ENCODE measurements at regions not wholly inside any gene's neighbourhood (a gene's known extent, or its start where the extent isn't known, plus 50 kb on each side); places are given as distances from the start of the nearest gene placed in this dataset.

DNA sequence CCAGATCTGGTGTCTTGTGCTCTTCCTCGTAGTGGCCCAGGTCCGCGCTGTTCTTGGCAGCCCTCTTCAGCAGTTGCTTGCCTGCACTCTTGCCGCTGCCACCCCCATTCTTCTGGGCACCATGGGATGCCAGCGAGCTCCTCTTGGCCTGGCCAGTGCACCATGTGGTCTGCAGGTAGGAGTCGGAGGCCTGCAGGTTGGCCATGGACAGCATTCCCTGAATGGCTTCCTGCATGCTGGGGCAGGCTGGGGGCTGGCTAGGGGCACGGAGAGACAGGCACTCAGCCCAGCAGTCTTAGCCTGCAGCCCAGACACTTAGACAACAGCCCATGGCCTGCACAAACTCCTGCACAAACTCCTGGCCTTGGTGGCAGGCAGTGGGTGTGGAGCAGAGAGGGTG is 234.9 kb downstream of the TUBA3C start:
- TF ChIP-seq, protein P1, sequence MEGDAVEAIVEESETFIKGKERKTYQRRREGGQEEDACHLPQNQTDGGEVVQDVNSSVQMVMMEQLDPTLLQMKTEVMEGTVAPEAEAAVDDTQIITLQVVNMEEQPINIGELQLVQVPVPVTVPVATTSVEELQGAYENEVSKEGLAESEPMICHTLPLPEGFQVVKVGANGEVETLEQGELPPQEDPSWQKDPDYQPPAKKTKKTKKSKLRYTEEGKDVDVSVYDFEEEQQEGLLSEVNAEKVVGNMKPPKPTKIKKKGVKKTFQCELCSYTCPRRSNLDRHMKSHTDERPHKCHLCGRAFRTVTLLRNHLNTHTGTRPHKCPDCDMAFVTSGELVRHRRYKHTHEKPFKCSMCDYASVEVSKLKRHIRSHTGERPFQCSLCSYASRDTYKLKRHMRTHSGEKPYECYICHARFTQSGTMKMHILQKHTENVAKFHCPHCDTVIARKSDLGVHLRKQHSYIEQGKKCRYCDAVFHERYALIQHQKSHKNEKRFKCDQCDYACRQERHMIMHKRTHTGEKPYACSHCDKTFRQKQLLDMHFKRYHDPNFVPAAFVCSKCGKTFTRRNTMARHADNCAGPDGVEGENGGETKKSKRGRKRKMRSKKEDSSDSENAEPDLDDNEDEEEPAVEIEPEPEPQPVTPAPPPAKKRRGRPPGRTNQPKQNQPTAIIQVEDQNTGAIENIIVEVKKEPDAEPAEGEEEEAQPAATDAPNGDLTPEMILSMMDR (IDR thresholded peaks at IDR 0.05), result no peak
- TF ChIP-seq EP300 (IDR thresholded peaks at IDR 0.05), result no peak
- no peak for TF ChIP-seq POLR2A (IDR thresholded peaks at IDR 0.05)
